Activated naive CD4-positive, alpha-beta T cell treated with anti-CD3 and anti-CD28 coated beads, Interleukin-2, amount 50 U/mL, for 72 hours (primary cell): ENCODE measurements at regions not wholly inside any gene's neighbourhood (a gene's known extent, or its start where the extent isn't known, plus 50 kb on each side); places are given as distances from the start of the nearest gene placed in this dataset.

Source experiments
- ATAC-seq, 2 donors: fragments of 150-1000 bp; cut with Tn5 transposase; 2 replicates each; pipeline ENCODE4 v1.10.0; 2021; ENCODE audit warnings: mild to moderate bottlenecking in 2 of 2, moderate library complexity in 2 of 2
- DNase-seq, 2 donors: peaks; one replicate each; pipeline ENCODE4 v3.0.0; 2021 to 2022; ENCODE audit warnings: low spot score in 2 of 2
- H3K27ac Mint-ChIP-seq, 2 donors: one replicate each; pipeline ENCODE4 v1.8.0; 2022; ENCODE audit warnings: mild to moderate bottlenecking in 2 of 2, mixed read lengths in 2 of 2
- H3K36me3 Mint-ChIP-seq, 2 donors: one replicate each; pipeline ENCODE4 v1.8.0; 2022; ENCODE audit warnings: mixed read lengths in 2 of 2
- H3K9me3 Mint-ChIP-seq, 2 donors: one replicate each; pipeline ENCODE4 v1.8.0; 2022; ENCODE audit warnings: mixed read lengths in 2 of 2

- H3K9me3 Mint-ChIP-seq = peaks cover 0 to 2% of the 10 kb centered on the region in 2 donors
- no peaks in the 10 kb centered on the region for H3K36me3 Mint-ChIP-seq
- ATAC-seq (no peak), DNase-seq (no peak)
- no peak overlapping the region for H3K27ac Mint-ChIP-seq
Observed at GRCh38 chr5:103498800-103499551, 63.6 kb downstream of the NUDT12 start.

GRCh38 chr5:103498211-103498610 is 64.4 kb downstream of the NUDT12 start:
- Mint-ChIP-seq H3K27ac (no peak overlapping the region), H3K9me3 (peaks cover 0 to 2% of the 10 kb centered on the region in 2 donors), H3K36me3 (no peaks in the 10 kb centered on the region)
- DNase-seq (no peak), ATAC-seq (no peak)

GRCh38 chr5:103497781-103498180 is 64.8 kb downstream of the NUDT12 start:
- ATAC-seq (no peak), DNase-seq (no peak)
- Mint-ChIP-seq H3K36me3 (no peaks in the 10 kb centered on the region), H3K9me3 (peaks cover 0 to 2% of the 10 kb centered on the region in 2 donors), H3K27ac (no peak overlapping the region)

- no peak overlapping the region for H3K27ac Mint-ChIP-seq
- H3K36me3 Mint-ChIP-seq = no peaks in the 10 kb centered on the region
- H3K9me3 Mint-ChIP-seq = peaks cover 0 to 2% of the 10 kb centered on the region in 2 donors
- no peak for DNase-seq
- ATAC-seq = no peak
Observed at GRCh38 chr5:103490030-103490739, 72.4 kb downstream of the NUDT12 start.

- DNase-seq = no peak
- H3K27ac Mint-ChIP-seq = no peak overlapping the region
- no peak for ATAC-seq
- H3K9me3 Mint-ChIP-seq = no peaks in the 10 kb centered on the region
- H3K36me3 Mint-ChIP-seq = no peaks in the 10 kb centered on the region
Observed at GRCh38 chr5:103489307-103489706, 73.3 kb downstream of the NUDT12 start.

- no peak overlapping the region for H3K27ac Mint-ChIP-seq
- no peaks in the 10 kb centered on the region for H3K9me3 Mint-ChIP-seq
- no peak for ATAC-seq
Observed at GRCh38 chr5:103487822-103488493, 74.6 kb downstream of the NUDT12 start.

GRCh38 chr5:103487218-103487617 is 75.4 kb downstream of the NUDT12 start:
- ATAC-seq (no peak), DNase-seq (no peak)
- Mint-ChIP-seq H3K27ac (no peak overlapping the region), H3K9me3 (no peaks in the 10 kb centered on the region), H3K36me3 (no peaks in the 10 kb centered on the region)

More at GRCh38 chr5:103487822-103488493, 74.6 kb downstream of the NUDT12 start:
- no peaks in the 10 kb centered on the region for H3K36me3 Mint-ChIP-seq
- no peak for DNase-seq

GRCh38 chr5:103486739-103487138 is 75.8 kb downstream of the NUDT12 start:
- no peaks in the 10 kb centered on the region for H3K9me3 Mint-ChIP-seq
- H3K27ac Mint-ChIP-seq = no peak overlapping the region
- ATAC-seq = no peak
- no peaks in the 10 kb centered on the region for H3K36me3 Mint-ChIP-seq
- no peak for DNase-seq

- DNase-seq (no peak), ATAC-seq (no peak)
- H3K36me3 Mint-ChIP-seq = no peaks in the 10 kb centered on the region
- no peak overlapping the region for H3K27ac Mint-ChIP-seq
- no peaks in the 10 kb centered on the region for H3K9me3 Mint-ChIP-seq
Observed at GRCh38 chr5:103480246-103480645, 82.3 kb downstream of the NUDT12 start.

GRCh38 chr5:103477678-103478077 is 84.9 kb downstream of the NUDT12 start:
- Mint-ChIP-seq H3K9me3 (no peaks in the 10 kb centered on the region), H3K36me3 (no peaks in the 10 kb centered on the region), H3K27ac (no peak overlapping the region)
- no peak for DNase-seq
- ATAC-seq = no peak

GRCh38 chr5:103476811-103477210 is 85.8 kb downstream of the NUDT12 start:
- no peaks in the 10 kb centered on the region for H3K36me3 Mint-ChIP-seq
- no peaks in the 10 kb centered on the region for H3K9me3 Mint-ChIP-seq
- DNase-seq (no peak), ATAC-seq (no peak)
- no peak overlapping the region for H3K27ac Mint-ChIP-seq

GRCh38 chr5:103475629-103476240 is 86.9 kb downstream of the NUDT12 start:
- Mint-ChIP-seq H3K9me3 (no peaks in the 10 kb centered on the region), H3K36me3 (no peaks in the 10 kb centered on the region), H3K27ac (no peak overlapping the region)
- DNase-seq (no peak), ATAC-seq (no peak)

- Mint-ChIP-seq H3K27ac (no peak overlapping the region), H3K9me3 (no peaks in the 10 kb centered on the region), H3K36me3 (no peaks in the 10 kb centered on the region)
Observed at GRCh38 chr5:103474677-103475076, 87.9 kb downstream of the NUDT12 start.

GRCh38 chr5:103473725-103474124 is 88.9 kb downstream of the NUDT12 start:
- no peaks in the 10 kb centered on the region for H3K9me3 Mint-ChIP-seq
- ATAC-seq = no peak
- no peak overlapping the region for H3K27ac Mint-ChIP-seq
- DNase-seq = no peak
- H3K36me3 Mint-ChIP-seq = no peaks in the 10 kb centered on the region

More at GRCh38 chr5:103474677-103475076, 87.9 kb downstream of the NUDT12 start:
- ATAC-seq = no peak
- no peak for DNase-seq

GRCh38 chr5:103472830-103473229 is 89.8 kb downstream of the NUDT12 start:
- Mint-ChIP-seq H3K27ac (no peak overlapping the region), H3K9me3 (no peaks in the 10 kb centered on the region)
- no peak for ATAC-seq

GRCh38 chr5:103472265-103472664 is 90.3 kb downstream of the NUDT12 start:
- Mint-ChIP-seq H3K9me3 (no peaks in the 10 kb centered on the region), H3K36me3 (no peaks in the 10 kb centered on the region), H3K27ac (no peak overlapping the region)
- DNase-seq = no peak
- no peak for ATAC-seq

More at GRCh38 chr5:103472830-103473229, 89.8 kb downstream of the NUDT12 start:
- no peak for DNase-seq
- no peaks in the 10 kb centered on the region for H3K36me3 Mint-ChIP-seq
